VCaP (cell line): ENCODE measurements at regions not wholly inside any gene's neighbourhood (a gene's known extent, or its start where the extent isn't known, plus 50 kb on each side); places are given as distances from the start of the nearest gene placed in this dataset.
A peak's percentile ranks its signal among the peaks of the same experiment; 100 is the strongest.

Source experiments
- H3K27ac ChIP-seq: fragments of 450-650 bp; 2 replicates; pipeline ENCODE4 v1.5.1; 2017
- CTCF ChIP-seq: fragments of 450-650 bp; conservative IDR thresholded peaks from 2 replicates; pipeline ENCODE4 v1.5.1; 2017; ENCODE audit warnings: mild to moderate bottlenecking, moderate library complexity

- no peak for TF ChIP-seq CTCF
- no peak overlapping the region for H3K27ac ChIP-seq
Measured at GRCh38 chr9:95610006-95610785, 93.4 kb upstream of the PTCH1 start.

- H3K27ac ChIP-seq: no peak overlapping the region
- TF ChIP-seq CTCF: no peak
Measured at GRCh38 chr9:95609426-95609825, 92.7 kb upstream of the PTCH1 start.

- no peak for TF ChIP-seq CTCF
Measured at GRCh38 chr9:95608341-95608740, 91.6 kb upstream of the PTCH1 start.

GRCh38 chr9:95607507-95607906, 90.7 kb upstream of the PTCH1 start:
- no peak for TF ChIP-seq CTCF
- peak overlapping the region; percentile 38 for H3K27ac ChIP-seq

More at GRCh38 chr9:95608341-95608740, 91.6 kb upstream of the PTCH1 start:
- H3K27ac ChIP-seq: no peak overlapping the region

GRCh38 chr9:95606489-95607350, 89.9 kb upstream of the PTCH1 start:
- TF ChIP-seq CTCF: no peak
- peak overlapping the region; percentile 38 for H3K27ac ChIP-seq

GRCh38 chr9:95605816-95606488, 89.2 kb upstream of the PTCH1 start:
- no peak for TF ChIP-seq CTCF
- H3K27ac ChIP-seq: no peak overlapping the region

- no peak for TF ChIP-seq CTCF
- H3K27ac ChIP-seq: no peak overlapping the region
Measured at GRCh38 chr9:95605101-95605500, 88.3 kb upstream of the PTCH1 start.
